OCI-LY3 (cell line): ENCODE measurements at regions not wholly inside any gene's neighbourhood (a gene's known extent, or its start where the extent isn't known, plus 50 kb on each side); places are given as distances from the start of the nearest gene placed in this dataset.
A peak's percentile ranks its signal among the peaks of the same experiment; 100 is the strongest.

Source experiments
- H2AFZ ChIP-seq: fragments of 200-600, 300-600 bp; shearing (Covaris generic); 2 replicates; pipeline ENCODE4 v1.6.0; 2014; ENCODE audit warnings: antibody characterized with exemption, low read depth, low read length
- H3K27ac ChIP-seq: fragments of 200-600, 300-600 bp; sonication (generic); 2 replicates; pipeline ENCODE4 v1.5.1; 2014; ENCODE audit warnings: mild to moderate bottlenecking, low read length, moderate library complexity, mixed read lengths
- H3K27me3 ChIP-seq: fragments of 200-600, 300-600 bp; sonication (generic); 2 replicates; pipeline ENCODE4 v1.6.1; 2014; ENCODE audit warnings: low read depth, low read length, mixed read lengths
- H3K36me3 ChIP-seq: fragments of 200-600, 300-600 bp; sonication (generic); replicated peaks from 2 replicates; pipeline ENCODE3; 2014; ENCODE audit warnings: low read depth, low read length, mixed read lengths
- H3K4me1 ChIP-seq: fragments of 300-600, 200-600 bp; sonication (generic); 2 replicates; pipeline ENCODE4 v1.6.1; 2014; ENCODE audit warnings: low read length, mixed read lengths
- H3K4me2 ChIP-seq: fragments of 200-600, 300-600 bp; sonication (generic); 2 replicates; pipeline ENCODE4 v1.6.1; 2014; ENCODE audit warnings: low read length, mixed read lengths
- H3K4me3 ChIP-seq: fragments of 300-600, 200-600 bp; sonication (generic); 2 replicates; pipeline ENCODE4 v1.5.1; 2014; ENCODE audit warnings: antibody characterized with exemption, mild to moderate bottlenecking, low read length, moderate library complexity
- H3K79me2 ChIP-seq: fragments of 300-600, 200-600 bp; shearing (Covaris generic); 2 replicates; pipeline ENCODE4 v1.6.1; 2014; ENCODE audit warnings: mild to moderate bottlenecking, low read length, mixed read lengths
- H3K9ac ChIP-seq: fragments of 300-600, 200-600 bp; shearing (Covaris generic); 2 replicates; pipeline ENCODE4 v1.6.0; 2014; ENCODE audit warnings: mild to moderate bottlenecking, low read length, moderate library complexity
- H3K9me3 ChIP-seq: fragments of 200-600, 300-600 bp; shearing (Covaris generic); 2 replicates; pipeline ENCODE4 v1.6.1; 2014; ENCODE audit warnings: low read length, mixed read lengths; ENCODE audit not compliant: insufficient read depth
- H4K20me1 ChIP-seq: fragments of 200-600, 300-600 bp; sonication (generic); 2 replicates; pipeline ENCODE4 v1.6.1; 2016; ENCODE audit warnings: low read length, mixed read lengths; ENCODE audit not compliant: insufficient read depth
- CTCF ChIP-seq: fragments of 200-600, 300-600 bp; sonication (generic); IDR thresholded peaks from 2 replicates; pipeline ENCODE4 v1.5.1; 2014; ENCODE audit warnings: antibody characterized with exemption, low read length, low read depth
- EZH2phosphoT487 ChIP-seq: fragments of 200-600 bp; shearing (Covaris generic); IDR thresholded peaks from 2 replicates; pipeline ENCODE4 v1.6.1; 2018; ENCODE audit warnings: antibody characterized with exemption, mixed run types, low read depth

- Histone ChIP-seq H3K4me1 (no peaks in the 10 kb centered on the region), H3K4me2 (peak overlapping the region; percentile 36), H3K27me3 (no peaks in the 10 kb centered on the region), H3K9ac (no peak overlapping the region), H4K20me1 (no peaks in the 10 kb centered on the region), H3K79me2 (no peaks in the 10 kb centered on the region), H3K4me3 (no peak overlapping the region), H3K9me3 (no peaks in the 10 kb centered on the region), H2AFZ (peak overlapping the region; percentile 59; the same call in 1 of the 2 replicates), H3K36me3 (no peaks in the 10 kb centered on the region), H3K27ac (no peak overlapping the region)
- TF ChIP-seq EZH2phosphoT487: no peak
- no peak for TF ChIP-seq CTCF
Measured at GRCh38 chr6:14799928-14800327, 445.9 kb upstream of the JARID2 start.

GRCh38 chr6:14802514-14803160 is 443.2 kb upstream of the JARID2 start:
- H3K9me3 ChIP-seq: no peaks in the 10 kb centered on the region
- H3K4me2 ChIP-seq: no peak overlapping the region
- H3K4me3 ChIP-seq: no peak overlapping the region
- no peaks in the 10 kb centered on the region for H3K27me3 ChIP-seq
- no peaks in the 10 kb centered on the region for H3K4me1 ChIP-seq
- no peak overlapping the region for H3K27ac ChIP-seq
- H3K79me2 ChIP-seq: no peaks in the 10 kb centered on the region
- H3K36me3 ChIP-seq: no peaks in the 10 kb centered on the region
- no peak for TF ChIP-seq CTCF
- TF ChIP-seq EZH2phosphoT487: no peak
- H2AFZ ChIP-seq: no peak overlapping the region
- no peak overlapping the region for H3K9ac ChIP-seq
- H4K20me1 ChIP-seq: no peaks in the 10 kb centered on the region

- no peak overlapping the region for H3K4me2 ChIP-seq
- H4K20me1 ChIP-seq: no peaks in the 10 kb centered on the region
- H3K4me1 ChIP-seq: no peaks in the 10 kb centered on the region
- no peak overlapping the region for H3K4me3 ChIP-seq
- H3K27me3 ChIP-seq: no peaks in the 10 kb centered on the region
- H3K27ac ChIP-seq: no peak overlapping the region
- no peaks in the 10 kb centered on the region for H3K79me2 ChIP-seq
- H3K36me3 ChIP-seq: no peaks in the 10 kb centered on the region
- H2AFZ ChIP-seq: no peak overlapping the region
- H3K9me3 ChIP-seq: no peaks in the 10 kb centered on the region; the same call in 1 of the 2 replicates
- no peak overlapping the region for H3K9ac ChIP-seq
- TF ChIP-seq CTCF: no peak
- TF ChIP-seq EZH2phosphoT487: no peak
Measured at GRCh38 chr6:14804001-14804784, 441.7 kb upstream of the JARID2 start.

- Histone ChIP-seq H3K9me3 (no peaks in the 10 kb centered on the region; the same call in 1 of the 2 replicates), H3K36me3 (no peaks in the 10 kb centered on the region), H3K79me2 (no peaks in the 10 kb centered on the region), H2AFZ (no peak overlapping the region), H3K4me2 (no peak overlapping the region), H3K27ac (no peak overlapping the region), H4K20me1 (no peaks in the 10 kb centered on the region), H3K4me1 (no peaks in the 10 kb centered on the region), H3K27me3 (no peaks in the 10 kb centered on the region), H3K4me3 (no peak overlapping the region), H3K9ac (no peak overlapping the region)
- TF ChIP-seq EZH2phosphoT487 (no peak), CTCF (no peak)
Measured at GRCh38 chr6:14804785-14805210, 441.1 kb upstream of the JARID2 start.
